Stimulated activated naive CD4-positive, alpha-beta T cell (primary cell): ENCODE measurements at regions not wholly inside any gene's neighbourhood (a gene's known extent, or its start where the extent isn't known, plus 50 kb on each side); places are given as distances from the start of the nearest gene placed in this dataset.

Source experiments
- DNase-seq, 6 experiments: peaks; one replicate each; lab custom pipeline; 2025; lab: John Stamatoyannopoulos, UW

GRCh38 chr10:91036807-91037411, 116.0 kb upstream of the ANKRD1 start:
- no peak for DNase-seq

- no peak for DNase-seq
Observed at GRCh38 chr10:91038971-91039370, 118.1 kb upstream of the ANKRD1 start.

GRCh38 chr10:91040343-91040742, 119.5 kb upstream of the ANKRD1 start:
- DNase-seq: no peak

GRCh38 chr10:91042069-91042468, 121.2 kb upstream of the ANKRD1 start:
- DNase-seq: no peak

GRCh38 chr10:91043173-91043910, 122.5 kb upstream of the ANKRD1 start:
- DNase-seq: no peak

- no peak for DNase-seq
Observed at GRCh38 chr10:91046869-91047268, 126.0 kb upstream of the ANKRD1 start.

GRCh38 chr10:91048380-91048779, 127.5 kb upstream of the ANKRD1 start:
- DNase-seq: no peak

- no peak for DNase-seq
Observed at GRCh38 chr10:91049296-91049987, 128.6 kb upstream of the ANKRD1 start.

GRCh38 chr10:91049988-91050360, 129.1 kb upstream of the ANKRD1 start:
- no peak for DNase-seq

- no peak for DNase-seq
Observed at GRCh38 chr10:91050371-91051034, 129.6 kb upstream of the ANKRD1 start.

- no peak for DNase-seq
Observed at GRCh38 chr10:91051829-91052228, 130.9 kb upstream of the ANKRD1 start.

- no peak for DNase-seq
Observed at GRCh38 chr10:91054325-91054724, 133.4 kb upstream of the ANKRD1 start.

GRCh38 chr10:91061187-91061586, 140.3 kb upstream of the ANKRD1 start:
- no peak for DNase-seq

- DNase-seq: no peak
Observed at GRCh38 chr10:91061608-91062007, 140.7 kb upstream of the ANKRD1 start.

- no peak for DNase-seq
Observed at GRCh38 chr10:91062091-91062490, 141.2 kb upstream of the ANKRD1 start.

- no peak for DNase-seq
Observed at GRCh38 chr10:91071786-91072185, 148.7 kb upstream of the PCGF5 start.

- no peak for DNase-seq
Observed at GRCh38 chr10:91073286-91073979, 147.0 kb upstream of the PCGF5 start.

GRCh38 chr10:91076991-91077548, 143.4 kb upstream of the PCGF5 start:
- no peak for DNase-seq

- DNase-seq: no peak
Observed at GRCh38 chr10:91077549-91078071, 142.9 kb upstream of the PCGF5 start.

- no peak for DNase-seq
Observed at GRCh38 chr10:91080776-91081175, 139.7 kb upstream of the PCGF5 start.

- DNase-seq: no peak
Observed at GRCh38 chr10:91082447-91082846, 138.0 kb upstream of the PCGF5 start.
